CD1c-positive myeloid dendritic cell (primary cell): ENCODE measurements at regions not wholly inside any gene's neighbourhood (a gene's known extent, or its start where the extent isn't known, plus 50 kb on each side); places are given as distances from the start of the nearest gene placed in this dataset.
"Not testable (repeated sequence)": the region's sequence is repeated elsewhere in the genome, so short reads cannot be mapped to it uniquely, and the experiment has no call there.

Experiments
- DNase-seq: peaks from one replicate; pipeline ENCODE4 v3.0.0-alpha.2; 2016; ENCODE audit errors: extremely low spot score

DNA sequence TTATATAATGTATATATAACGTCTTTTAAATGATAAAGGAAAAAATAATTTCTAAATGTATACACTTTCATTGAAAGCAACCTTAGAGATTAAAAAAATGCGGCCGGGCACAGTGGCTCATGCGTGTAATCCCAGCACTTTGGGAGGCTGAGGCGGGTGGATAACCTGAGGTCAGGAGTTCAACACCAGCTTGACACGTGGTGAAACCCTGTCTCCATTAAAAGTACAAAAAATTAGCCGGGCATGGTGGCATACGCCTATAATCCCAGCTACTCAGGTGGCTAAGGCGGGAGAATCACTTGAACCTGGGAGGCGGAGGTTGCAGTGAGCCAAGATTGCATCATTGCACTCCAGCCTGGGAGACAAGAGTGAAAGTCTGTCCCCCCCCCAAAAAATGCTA lies 303.7 kb upstream of the ZC3H15 start:
- DNase-seq, result not testable (repeated sequence)

DNA sequence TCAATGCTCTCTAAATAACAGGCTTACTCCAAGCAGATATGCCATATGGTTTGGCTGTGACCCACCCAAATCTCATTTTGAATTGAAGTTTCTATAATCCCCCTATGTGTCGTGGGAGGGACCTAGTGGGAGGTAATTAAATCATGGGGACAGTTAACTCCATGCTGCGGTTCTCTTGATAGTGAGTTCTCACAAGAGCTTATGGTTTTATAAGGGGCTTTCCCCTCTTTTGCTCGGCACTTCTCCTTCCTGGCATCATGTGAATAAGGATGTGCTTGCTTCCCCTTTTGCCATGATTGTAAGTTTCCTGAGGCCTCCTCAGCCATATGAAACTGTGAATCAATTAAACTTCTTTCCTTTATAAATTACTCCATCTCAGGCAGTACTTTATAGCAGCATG lies 302.7 kb upstream of the ZC3H15 start:
- DNase-seq, result no peak

DNA sequence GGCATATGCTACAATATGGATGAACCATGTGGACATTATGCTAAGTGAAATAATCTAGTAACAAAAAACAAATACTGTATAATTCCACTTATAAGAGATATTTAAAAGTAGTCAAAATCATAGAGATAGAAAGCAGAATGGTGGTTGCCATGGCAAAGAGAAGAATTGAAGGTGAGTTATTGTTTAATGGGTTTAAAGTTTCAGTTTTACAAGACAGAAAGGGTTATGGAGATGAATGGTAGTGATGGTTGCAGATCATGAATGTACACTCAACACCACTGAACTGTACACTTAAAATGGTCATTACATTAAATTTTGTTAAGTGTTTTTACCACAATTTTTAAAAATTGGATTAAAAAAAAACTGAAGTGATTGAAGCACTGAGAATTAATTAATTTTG lies 298.2 kb upstream of the ZC3H15 start:
- DNase-seq, result no peak

DNA sequence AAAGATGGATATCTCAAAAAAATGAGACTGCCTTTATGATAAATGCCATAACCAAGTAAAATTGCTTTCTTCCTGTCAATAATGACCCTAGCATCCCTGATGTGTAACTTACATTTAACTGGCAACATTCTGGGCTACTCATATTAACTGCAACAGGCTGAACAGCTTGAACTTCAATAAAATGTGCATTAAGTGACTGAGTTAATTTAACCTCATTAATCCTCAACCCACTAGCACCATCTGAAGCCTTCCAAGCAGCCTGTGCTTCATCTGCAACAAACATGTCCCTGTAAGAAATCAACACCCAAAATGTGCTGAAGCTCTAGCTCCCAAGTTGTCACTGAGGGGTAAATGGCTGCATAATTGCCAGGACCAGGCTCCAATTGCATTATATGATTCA lies 296.2 kb upstream of the ZC3H15 start:
- no peak for DNase-seq

DNA sequence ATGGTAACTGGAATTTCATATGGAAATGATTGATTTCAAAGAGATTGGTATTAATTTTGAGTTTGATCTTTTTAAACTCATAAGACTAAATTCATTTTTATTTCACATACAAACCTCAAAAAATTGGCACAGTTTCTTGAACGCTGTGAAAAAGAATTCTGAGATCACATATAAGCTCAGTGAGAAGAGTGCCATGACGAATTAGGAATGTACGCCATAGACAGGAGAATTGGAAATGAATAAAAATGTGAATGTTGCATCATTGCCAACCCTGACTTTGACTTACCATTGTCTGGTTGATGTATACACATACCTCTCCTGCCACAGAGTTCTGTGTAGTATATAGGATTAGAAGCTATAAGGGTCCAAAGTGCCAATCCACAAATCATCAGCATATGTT lies 290.4 kb upstream of the ZC3H15 start:
- DNase-seq, result no peak

DNA sequence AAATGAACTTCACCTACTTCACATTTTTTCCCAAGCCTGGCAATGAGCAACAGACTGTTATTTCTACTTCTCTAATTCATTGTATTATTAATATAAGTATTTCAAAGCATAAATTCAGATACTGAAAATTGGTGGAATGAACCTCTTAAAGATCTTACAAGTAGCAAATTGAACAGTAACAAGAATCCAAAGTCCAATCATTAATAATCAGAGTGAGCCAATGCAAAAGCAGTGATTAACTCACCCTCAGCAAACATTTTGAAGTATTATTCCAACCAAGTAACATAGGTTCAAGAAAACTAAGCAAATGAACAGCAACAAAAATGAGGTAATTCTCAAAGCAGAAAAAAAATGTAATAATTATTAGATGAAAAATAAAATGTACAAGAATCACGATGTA lies 288.1 kb upstream of the ZC3H15 start:
- no peak for DNase-seq

DNA sequence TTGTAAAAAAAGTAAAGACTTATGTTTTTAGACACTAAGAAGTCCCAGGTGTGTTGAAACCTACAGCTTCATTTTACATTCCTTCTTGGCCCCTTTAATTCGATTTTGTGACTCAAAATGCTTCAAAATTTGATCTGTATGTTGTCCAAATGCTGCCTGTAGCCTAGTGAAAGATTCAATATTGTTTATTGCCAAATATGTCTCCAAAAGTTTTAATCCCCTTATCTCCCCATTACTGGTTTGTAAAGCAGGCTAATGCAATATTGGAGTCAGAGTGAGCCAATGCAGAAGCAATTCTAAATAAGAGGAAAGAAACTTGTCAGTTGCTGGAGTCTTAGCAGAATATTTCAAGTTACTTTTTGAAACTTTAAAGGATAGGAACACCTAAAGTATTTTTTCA lies 287.0 kb upstream of the ZC3H15 start:
- DNase-seq, result no peak

DNA sequence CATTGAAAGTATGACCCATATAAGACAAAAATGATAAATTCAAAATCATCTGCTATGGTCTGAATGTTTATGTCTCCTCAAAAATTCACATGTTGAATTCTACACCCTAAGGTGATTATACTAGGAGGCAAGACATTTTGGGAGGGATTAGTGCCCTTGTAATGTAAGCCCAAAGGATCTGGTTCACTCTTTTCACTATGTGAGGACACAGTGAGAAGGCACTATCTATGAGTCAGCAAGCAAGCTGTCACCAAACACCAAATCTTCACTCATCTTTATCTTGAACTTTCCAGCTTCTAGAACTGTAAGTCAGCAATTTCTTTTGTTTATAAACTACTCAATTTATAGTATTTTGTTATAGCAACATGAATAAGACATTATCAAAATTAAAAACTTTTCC lies 284.7 kb upstream of the ZC3H15 start:
- no peak for DNase-seq

DNA sequence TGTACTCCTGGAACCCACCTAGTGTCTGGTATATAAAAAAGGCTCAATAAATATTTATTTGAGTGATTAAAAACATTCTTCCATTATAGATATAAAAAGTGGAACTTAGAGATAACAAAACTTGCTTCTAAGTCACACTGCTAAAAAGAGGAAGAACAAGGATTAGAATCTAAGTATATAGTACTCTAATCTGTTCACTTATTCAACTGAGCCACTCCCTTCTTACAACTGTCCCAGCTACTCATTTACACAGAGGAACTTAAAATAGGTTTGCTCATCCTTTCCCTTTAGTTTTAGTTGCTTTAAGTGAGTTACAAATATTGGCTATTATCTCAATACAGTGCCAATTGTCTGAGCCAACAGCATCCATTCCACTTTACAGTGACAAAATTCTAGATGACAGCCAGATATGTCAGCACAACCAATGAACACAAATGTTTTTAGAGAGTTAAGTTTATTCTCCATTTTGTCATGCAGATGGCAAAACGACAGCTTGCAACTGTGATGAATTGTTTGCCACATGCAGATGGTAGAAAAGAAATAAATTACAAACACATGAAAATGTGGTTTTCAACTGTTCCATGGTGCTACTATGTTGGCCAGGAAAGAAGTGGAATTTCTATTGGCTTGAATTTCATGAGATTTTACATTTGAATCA lies 280.7 kb upstream of the ZC3H15 start:
- no peak for DNase-seq

DNA sequence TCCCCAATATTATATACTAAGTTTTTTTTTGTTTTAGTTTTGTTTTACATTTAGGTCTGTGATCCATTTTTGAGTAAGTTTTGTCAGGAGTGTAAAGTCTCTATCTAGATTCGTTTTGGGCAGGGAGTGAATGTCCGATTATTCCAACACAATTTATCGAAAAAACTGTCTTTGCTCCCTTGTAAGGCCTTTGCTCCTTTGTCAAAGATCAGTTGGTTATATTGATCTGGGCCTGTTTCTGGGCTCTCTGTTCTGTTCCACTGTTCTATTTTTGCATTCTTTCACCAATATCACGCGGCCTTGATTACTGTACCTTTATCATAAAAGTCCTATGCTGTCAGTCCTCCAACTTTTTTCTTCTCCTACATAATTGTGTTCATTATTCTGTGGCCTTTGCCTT lies 276.5 kb upstream of the ZC3H15 start:
- DNase-seq, result no peak

DNA sequence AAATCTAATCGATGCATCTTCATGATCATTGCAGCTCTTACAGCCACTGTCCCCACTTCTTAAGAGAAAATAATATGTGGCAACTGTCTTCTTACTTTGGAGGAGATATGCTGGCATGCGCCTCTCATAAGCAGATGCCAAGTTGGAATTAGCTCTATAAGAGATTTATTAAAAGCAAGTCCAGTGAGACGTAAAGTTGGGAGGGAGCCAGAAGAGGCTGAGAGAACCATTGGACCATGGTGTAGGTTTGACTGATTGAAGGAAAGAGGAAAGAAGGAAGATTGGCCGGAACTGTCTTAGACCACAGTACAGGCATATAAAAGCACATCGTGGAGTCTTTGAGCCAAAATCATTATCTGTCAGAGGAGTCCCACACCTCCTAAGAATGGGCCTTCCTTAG lies 265.7 kb upstream of the ZC3H15 start:
- no peak for DNase-seq

DNA sequence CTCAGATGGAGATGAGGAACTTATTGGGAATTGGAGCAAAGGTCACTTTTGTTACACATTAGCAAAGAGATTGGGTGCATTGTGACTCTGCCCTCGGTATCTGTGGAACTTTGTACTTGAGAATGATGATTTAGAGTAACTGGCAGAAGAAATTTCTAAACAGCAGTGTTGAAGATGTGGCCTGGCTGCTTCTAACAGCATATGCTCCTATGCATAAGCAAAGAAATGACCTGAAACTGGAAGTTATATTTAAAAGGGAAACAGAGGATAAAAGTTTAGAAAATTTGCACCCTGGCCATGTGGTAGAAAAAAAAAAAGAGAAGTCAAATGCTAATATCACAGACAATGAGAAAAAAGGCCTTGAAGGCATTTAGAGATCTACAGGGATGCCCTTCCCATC lies 256.8 kb upstream of the ZC3H15 start:
- no peak for DNase-seq

DNA sequence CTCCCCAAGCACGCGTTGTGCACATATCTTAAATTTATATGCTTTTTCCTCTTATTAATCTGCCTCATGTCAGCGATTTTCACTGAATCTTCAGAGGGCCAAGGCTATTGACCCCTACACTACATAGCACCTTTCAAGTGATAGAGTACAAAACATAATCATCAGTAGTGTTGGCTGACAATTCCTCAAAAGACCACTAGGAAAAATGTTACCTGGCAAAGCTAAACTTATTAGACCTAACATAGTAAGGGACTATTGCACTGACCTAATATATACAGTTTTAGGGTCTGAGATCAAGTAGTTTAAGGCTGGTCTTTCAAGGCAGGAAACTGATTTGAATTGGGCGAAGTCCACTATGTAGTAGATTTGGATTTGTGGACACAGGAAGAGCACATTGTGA lies 244.2 kb upstream of the ZC3H15 start:
- no peak for DNase-seq

DNA sequence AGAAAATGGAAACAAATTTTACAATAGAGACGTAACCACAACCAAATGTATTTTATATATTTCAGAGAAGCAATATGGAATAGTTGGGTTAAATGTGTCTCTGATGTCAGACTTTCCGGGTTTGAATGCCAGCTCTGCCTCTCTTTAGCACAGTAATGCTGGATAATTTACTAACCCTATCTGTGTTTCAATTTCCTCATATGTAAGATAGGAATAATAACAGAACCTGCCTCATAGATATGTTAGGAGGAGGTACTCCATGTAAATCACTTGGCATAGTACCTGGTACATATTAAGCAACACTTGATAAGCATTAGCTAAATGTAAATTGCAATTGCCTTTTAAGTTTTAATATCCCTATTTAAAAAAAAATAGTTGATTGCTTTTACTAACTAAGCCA lies 231.3 kb upstream of the ZC3H15 start:
- no peak for DNase-seq

DNA sequence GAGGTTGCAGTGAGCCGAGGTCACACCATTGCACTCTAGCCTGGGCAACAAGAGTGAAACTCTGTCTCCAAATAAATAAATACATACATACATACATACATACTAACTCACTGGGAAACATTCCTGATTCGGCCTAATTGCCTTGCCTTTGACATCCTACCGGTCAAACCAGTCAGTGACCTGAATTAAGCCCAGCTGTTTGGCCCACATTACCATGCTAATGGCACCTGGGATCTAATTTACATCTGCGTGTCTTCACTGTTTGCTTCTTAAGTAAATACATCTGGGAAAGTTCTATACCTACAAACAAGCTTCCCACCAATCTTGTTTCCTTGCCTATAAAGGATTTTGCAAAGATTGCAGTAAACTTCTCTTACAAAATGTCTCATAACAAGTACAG lies 230.2 kb upstream of the ZC3H15 start:
- no peak for DNase-seq

DNA sequence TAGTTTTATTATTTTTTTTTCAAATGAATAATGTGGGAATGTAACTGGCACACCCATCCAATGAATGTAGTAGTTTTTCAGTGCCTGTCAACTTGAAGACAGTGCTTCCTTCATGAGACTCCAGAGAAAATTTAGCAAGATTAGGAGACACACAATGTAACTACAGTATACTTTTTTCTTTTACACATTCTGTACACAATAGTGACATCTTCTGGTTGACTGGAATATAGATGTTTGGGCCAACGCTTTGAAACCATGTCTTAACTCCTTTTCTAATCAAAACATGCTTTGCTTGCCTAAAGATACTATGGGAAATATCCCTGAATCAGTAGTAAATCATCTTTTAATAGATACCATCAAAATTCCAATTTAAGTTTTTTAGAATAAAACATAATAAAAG lies 229.5 kb upstream of the ZC3H15 start:
- DNase-seq, result no peak

DNA sequence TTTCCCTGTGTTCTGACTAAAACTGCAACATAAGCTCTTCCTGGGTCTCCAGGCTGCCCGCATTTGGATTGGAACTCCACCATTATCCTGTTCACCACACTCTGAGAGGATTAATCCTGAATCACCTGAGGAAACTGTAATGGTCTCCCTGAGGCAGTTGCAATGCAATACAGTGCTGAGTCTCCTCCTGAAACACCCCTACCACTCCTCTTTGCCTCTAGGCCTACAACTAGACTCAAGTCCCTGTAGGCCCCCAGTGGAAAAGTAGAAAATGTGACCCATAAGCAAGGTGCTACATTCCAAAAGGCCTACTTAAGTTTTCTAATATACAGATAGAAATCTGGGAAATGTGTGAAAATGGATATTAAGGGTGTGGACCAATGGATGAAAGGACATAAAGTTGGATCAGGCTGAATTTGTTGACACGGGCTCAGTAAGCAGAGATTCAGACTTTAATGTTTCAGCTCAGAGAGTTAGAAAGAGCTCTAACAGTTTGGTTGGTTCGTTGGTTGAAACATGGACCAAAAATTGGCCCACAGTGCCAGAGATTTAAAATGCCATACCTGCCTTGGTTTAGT lies 222.3 kb upstream of the ZC3H15 start:
- DNase-seq, result no peak

DNA sequence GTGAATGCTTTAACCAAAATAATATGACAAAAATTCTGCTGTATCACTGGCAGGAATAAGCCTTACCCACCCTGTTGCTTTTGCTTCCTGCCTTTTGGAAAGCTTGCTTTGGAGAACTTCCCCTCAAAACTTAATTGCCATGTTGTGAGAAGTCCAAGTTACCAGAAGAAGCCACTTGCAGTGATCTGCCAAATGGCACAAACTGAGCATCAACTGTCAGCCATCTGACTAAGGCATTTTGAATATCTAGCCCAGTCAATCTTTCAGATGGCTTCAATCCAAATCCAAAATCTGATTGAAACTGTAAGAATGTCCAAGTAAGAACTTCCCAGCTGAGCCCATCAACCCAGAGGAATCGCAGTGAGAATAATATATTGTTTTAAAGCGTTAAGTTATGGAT lies 216.5 kb upstream of the ZC3H15 start:
- no peak for DNase-seq

DNA sequence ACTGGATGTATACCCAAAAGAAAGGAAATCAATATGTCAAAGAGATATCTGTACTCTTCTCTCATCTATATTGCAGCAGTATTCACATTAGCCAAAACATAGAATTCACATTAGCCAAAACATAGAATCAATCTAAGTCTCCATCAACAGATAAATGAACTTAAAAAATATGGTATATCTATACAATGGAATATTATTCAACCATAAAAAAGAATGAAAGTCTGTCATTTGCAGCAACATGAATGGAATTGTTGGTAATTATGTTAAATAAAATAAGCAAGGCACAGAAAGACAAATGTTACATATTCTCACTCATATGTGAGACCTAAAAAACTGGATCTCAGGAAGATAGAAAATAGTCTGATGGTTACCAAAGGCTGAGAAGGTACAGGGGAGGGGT lies 212.1 kb upstream of the ZC3H15 start:
- DNase-seq, result no peak

DNA sequence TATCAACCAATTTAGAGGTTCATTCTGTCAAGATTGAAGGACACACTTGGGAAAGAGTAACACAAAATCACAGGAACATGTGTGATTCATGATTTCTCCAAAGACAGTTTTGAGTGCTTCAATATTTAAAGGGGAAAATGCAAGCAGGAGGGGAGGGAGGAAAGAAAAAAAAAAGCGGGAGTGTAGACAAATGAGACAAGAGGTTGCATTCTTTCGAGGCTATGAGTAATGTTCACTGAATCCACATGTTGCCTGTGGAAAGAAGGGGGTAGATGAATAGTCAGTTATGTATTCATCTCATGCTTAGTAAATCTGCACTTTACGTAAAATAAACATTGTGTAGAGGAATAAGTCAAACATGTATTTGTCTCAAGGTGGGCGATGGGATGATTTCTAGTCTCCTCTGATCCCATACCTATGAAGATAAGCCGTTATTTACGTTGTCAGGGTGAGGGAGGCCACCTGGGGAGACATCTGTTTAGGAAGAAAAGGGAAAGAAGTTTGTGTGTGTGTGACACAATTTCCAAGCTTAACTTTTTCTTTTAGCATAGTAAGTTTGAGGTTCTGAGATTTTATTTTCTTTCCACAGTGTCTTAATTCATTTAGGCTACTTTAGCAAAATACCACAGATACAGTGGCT lies 211.0 kb upstream of the ZC3H15 start:
- DNase-seq, result no peak

DNA sequence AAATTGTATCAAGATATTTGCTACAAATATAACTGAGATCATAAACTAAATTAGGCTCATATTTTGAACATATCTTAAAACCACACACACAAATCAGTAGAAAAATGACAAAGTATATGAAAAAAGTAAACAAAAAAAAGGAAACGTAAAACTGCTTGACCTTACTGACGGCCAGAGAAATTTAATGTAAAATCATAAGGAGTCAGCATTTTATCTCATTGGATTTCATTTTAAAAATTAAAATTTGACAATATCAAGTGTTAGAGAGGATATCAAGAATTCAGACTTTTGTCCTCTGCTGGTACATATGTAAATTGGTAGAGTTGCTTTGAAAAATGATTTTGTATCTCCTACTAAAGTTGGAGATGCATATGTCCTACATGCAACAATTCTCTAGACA lies 209.2 kb upstream of the ZC3H15 start:
- DNase-seq, result no peak

DNA sequence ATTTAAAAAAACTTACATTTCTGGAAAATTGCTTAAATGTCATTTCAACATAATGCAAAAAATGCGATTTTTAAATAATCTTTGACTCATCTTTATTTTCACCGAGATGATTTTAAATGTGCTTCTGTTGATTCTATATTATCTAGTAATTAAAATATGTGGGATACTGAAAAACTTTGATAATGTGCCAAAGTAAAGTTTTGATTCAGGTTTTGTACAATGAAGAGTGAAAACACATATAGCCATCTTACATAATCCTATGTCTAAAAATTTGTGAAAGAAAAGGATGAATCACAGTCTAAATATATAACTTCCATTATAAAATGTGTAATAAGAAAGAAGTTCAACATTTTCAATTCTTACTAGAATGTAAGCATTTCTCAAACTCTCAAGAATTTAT lies 204.3 kb upstream of the ZC3H15 start:
- DNase-seq, result no peak

DNA sequence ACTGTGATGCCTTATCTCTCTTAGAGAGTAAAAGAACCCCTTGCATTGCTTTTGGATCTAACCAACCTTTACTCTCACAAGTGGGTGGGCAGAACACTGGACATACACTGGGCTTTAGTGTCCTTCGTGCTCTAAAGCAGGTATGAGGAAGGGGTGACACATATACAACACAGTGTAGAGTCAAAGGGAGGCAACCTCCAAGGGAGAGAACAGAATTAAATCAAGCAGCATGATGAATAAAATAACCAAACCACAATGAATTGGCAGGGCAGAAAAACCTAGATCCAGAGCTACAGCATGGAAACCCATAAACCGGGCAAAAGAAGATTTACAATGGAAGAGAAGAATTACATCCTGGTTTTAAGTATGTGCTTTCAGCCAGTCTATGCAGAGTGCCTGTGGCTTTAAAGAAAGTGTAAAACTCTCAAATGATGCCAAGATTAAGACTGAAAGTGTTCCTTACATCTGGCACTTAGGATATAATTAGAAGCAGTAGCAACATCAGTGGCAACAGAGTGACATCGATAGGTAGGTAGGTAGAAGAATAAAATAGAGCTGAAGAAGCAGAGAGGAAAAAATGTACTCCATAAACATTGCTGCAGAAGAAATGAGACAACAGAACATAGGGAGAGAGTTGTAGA lies 191.7 kb upstream of the ZC3H15 start:
- no peak for DNase-seq
